HPDE6-E6E7 (cell line): ENCODE measurements at regions not wholly inside any gene's neighbourhood (a gene's known extent, or its start where the extent isn't known, plus 50 kb on each side); places are given as distances from the start of the nearest gene placed in this dataset.
"Not testable (repeated sequence)": the region's sequence is repeated elsewhere in the genome, so short reads cannot be mapped to it uniquely, and the experiment has no call there.

Experiments
- DNase-seq: peaks from one replicate; pipeline ENCODE4 v3.0.0; 2011; ENCODE audit warnings: missing footprints; ENCODE audit errors: extremely low spot score

DNA sequence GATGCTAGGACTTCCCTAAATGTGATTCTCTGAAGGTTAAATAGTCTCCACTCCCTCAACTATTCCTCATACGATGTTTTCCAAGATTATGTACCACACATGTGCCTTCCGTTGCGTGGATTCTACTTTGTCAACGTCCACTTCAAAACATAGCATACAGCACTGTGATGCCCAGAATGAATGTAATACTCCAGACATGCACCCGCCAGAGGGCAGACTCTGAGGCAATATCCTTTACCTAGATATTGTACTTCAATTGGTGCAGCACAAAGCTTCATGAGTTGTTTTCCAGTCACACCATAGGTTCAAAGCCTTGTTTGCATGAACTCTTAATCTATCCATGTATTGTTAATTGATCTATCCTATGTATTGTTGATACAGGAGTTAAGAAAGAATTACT, 201.0 kb upstream of the NABP1 start:
- no peak for DNase-seq

DNA sequence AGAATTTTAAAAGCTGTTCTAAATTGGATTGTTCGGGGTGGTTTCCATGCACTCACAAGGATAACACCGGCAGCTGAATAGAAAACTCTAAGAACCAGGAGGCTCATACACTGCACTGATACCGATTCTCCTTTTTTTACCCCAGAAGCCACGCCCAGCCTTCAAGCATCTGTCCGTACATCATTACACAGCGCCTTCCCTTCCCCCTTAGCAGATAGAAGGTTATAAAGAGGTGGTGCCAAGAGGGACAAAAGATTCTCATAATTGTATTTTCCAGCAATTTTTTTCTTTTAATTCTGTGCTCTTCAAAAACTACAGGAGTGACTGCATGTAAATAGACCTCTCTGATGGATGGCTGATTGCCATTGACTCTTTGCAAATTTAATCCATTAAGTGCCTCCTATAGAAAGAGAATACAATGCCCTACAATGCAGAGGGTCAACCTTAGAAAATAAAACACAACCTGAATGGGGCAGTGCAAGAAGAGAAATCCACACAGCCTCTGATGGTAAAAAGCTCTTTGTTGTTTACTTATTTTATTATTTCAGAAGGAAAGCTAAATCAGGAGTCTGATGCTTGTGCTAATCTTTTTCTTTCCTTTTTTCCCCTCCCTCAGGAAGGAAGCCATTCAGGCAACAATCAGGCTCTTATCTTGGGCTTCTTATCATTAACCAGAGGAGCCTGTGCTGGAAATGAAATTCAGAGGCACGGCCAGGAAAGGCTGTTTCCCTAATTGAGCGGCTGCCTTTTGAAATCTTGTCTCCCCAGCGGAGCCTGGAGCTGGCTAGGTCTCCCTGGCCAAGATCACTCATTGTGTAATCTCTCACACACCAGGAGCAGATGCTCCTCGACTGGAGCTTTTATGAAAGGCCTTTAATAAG, 198.9 kb upstream of the NABP1 start:
- DNase-seq = no peak

DNA sequence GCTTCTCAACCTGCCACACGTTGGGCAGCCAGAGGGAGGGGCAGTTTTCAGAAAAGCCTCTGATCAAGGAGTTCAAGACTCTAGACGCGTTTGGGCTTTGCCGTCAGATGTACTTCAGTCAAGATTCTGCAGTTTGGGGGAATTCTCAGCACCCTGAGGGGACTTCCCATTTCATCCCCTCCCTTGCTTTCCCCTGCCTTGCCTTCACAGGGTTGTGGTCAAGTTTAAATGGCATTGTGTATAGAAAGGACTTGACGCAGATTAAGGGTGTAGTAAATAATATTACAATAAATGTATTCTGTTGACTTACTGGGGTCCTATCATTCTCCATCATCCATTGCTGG, 198.3 kb upstream of the NABP1 start:
- DNase-seq = no peak

DNA sequence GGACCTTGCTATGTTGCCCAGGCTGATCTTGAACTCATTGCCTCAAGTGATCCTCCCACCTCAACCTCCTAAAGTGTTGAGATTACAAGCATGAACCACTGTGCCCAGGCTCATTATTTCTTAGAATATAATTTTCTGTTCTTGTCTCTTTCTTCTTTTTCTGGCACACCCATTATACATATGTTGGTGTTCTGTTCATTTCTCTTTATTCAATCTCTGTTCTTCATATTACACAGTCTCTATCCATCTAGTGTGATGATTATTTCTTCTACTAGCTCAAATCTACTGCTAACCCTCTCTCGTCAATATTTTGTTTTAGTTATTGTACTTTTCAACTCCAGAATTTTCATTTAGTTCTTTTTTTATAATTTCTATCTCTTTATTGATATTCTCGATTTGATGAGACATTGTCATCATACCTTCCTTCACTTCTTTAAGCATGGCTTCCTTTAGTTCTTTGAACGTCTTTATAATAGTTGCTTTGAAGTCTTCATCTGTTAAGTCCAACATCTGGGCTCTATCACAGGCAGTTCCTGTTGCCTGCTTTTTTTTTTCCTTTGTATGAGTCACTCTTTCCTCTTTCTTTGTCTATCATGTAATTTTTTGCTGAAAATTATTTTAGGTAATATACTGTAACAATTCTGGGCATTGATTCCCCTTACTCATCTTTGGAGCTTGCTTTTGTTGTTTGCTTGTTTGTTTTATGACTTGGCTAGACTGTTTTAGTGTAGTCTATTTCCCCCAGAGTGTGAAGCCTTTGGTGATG, 196.4 kb upstream of the NABP1 start:
- no peak for DNase-seq

DNA sequence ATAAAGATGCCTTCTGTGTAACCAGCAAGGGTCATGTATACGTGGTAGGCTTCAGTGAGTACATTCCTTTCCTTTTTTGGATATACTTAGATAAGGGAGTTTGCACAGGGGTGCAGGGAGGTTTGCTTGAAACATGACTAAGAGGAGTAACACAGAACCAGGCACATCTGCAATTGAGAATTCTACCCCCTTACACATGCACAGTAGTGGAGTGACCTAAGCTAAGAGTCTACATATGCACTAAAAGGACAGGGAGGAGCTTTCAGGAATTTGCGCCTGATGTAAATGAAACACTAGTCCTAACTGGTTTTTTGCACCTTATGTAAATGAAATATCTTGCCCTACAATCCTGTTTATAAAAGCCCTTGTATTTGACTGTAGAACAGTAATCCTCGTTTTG, 194.8 kb upstream of the NABP1 start:
- no peak for DNase-seq

DNA sequence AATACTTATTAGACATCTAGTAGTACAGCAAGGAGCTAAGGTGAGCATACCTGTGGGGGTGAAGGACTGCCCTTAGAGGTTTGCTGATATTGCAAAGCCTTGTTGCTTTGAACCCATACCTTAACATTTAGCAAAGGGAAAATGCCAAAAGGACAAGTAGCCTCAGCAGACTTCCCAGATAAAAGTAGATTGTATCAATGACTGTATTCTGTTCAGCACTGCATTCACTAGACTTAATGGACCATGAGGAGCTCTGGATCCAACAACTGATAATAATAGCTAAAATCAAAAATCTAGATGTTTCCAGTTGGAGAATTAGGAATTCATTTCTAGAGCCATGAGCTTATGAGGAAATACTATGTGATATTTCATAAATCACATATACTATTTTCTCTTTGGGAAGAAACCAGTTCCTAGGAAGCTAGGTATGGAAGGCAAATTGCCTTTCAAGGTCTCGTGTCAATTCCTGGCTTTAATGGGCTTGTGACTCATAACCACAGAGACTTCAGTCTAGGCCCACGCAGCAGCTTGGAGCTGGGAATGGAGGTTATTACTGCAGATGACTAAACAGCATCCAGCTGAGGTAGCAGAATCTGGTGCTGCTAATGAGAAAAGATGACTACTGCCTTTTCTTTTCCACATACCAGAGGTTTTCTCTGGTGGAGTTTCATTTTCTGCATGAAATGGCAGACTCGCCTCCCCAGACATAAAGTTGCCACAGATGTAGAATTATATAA, 191.2 kb upstream of the NABP1 start:
- DNase-seq = peak; percentile 96

DNA sequence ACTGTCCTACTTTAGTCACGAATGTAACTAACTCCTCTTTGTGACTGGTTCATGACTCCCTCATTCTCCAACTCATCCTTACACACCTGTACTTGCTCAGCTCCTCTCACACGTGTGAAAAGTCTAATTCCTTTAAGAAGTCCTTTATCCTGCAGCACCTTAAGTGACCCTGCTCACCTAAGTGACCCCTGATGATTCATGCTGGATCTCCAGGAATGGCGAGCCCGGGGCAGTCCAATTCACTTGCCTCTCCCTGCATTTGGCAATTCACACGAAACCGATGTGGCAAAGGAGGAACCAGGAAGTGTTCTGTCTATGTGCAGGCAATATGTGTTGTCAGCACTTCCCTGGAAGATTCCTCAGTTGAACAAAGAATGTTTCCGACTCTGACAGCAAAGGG, 189.8 kb upstream of the NABP1 start:
- DNase-seq = peak; percentile 58

DNA sequence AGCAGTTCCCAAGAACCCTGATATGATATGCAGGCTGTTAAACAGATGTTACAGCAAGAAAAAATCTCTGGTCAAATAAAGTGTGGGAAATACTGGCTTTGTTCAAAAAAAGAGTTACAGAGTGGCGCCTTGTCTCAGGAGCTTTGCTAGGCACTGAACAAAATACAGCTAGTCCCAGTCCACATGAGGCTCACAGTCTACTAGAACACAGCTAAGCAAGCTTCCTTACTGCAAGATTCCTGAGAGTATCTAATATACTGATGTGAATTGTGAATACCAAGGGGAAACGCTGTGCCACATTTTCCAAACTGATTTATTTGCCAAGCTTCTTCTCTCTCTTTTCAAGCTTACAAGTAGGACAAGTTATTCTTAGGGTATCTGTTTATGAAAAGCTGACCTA, 188.8 kb upstream of the NABP1 start:
- DNase-seq = no peak

DNA sequence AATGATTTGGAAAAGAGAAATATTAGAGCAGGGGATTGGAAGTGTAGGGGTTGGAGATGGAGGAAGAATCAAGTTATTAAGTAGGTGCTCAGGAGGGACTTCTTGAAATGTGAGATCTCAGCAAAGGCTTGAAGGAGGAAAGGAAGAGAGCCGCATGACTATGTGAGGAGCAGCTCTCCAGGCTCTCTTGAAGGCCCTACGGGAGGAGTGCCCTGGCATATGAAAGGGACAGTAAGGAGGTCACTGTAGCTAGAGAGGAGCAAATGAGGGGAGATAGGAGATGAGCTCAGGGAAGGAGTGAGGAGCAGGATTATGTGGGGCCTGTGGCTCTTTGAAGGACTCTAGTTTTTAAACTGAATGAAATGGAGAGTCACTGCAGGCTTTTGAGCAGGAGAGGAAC, 181.1 kb upstream of the NABP1 start:
- DNase-seq = no peak

DNA sequence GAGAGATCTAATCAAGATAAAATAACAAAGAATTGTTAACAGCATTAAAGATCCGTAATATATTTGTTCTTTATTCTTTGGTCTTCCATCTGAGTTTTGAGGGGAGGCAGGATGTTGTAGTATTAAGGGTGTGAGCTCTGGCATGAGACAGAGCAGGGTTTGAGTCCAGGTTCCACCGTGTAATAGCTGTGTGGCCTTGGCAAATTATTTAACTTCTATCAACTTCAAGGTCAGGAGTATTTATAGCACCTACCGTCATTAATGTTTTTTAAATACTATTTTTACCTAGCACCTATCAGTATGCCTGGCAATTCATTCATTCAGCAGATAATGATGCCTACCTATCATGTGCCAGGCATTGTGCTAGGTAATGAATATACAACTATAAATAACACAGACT, 180.1 kb upstream of the NABP1 start:
- DNase-seq = no peak

DNA sequence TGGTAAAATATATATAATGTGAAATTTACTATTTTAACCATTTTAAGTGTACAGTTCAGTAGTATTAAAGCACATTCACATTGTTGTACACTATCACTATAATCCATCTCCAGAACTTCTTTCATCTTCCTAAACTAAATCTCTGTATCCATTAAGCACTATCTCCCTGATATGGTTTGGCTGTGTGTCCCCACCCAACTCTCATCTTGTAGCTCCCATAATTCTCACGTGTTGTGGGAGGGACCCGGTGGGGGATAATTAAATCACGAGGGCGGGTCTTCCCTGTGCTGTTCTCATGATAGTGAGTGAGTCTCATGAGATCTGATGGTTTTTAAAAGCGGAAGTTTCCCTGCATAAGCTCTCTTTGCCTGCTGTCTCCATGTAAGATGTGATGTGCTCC, 178.9 kb upstream of the NABP1 start:
- DNase-seq = no peak

DNA sequence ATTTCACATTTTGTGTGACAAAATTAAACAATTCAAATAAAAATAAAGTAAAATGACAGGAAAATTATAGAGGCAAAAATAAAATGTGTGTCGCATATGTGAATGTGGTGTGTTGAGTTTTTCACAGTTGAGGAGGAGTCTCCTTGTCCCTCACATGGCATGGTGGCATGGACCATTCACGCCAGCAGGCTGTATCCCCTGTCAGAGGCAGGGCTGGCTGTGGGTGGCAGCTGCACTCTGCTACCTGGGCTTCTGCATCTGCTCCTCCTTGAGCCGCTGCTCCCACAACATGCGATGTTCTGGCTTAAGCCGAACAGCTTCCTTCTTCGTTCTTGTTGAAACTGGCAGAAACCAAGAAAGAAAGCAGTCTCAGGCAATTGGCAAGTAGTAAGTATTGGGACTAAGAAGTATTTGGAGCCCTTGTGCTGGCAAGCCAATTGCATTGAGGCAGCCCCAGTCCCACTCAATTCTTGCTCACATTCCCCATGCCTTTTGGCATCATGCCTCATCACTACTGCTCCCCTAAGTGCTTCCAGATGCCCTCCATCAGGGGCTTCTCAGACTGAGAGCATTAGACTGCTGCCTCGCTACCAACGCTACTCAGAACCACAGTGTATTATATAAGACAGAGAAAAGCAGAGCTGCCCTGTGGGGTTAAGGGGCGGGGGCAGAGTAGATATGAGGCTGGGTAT, 177.9 kb upstream of the NABP1 start:
- no peak for DNase-seq

DNA sequence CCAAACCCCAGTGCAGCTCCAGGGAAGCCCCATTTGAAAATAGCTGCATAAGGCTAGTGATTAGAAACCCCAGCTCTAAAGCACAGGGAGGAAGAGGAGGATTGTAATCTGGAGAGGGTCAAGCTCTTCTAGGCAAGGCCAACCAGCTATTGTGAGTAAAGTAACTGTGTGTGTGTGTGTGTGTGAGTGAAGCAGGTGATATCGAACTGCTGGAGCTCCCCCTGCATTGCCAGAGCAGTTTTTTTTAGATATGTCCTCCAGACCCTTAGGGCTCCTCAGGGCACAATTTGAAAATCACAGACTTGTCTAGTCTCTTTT, 177.4 kb upstream of the NABP1 start:
- DNase-seq = no peak

DNA sequence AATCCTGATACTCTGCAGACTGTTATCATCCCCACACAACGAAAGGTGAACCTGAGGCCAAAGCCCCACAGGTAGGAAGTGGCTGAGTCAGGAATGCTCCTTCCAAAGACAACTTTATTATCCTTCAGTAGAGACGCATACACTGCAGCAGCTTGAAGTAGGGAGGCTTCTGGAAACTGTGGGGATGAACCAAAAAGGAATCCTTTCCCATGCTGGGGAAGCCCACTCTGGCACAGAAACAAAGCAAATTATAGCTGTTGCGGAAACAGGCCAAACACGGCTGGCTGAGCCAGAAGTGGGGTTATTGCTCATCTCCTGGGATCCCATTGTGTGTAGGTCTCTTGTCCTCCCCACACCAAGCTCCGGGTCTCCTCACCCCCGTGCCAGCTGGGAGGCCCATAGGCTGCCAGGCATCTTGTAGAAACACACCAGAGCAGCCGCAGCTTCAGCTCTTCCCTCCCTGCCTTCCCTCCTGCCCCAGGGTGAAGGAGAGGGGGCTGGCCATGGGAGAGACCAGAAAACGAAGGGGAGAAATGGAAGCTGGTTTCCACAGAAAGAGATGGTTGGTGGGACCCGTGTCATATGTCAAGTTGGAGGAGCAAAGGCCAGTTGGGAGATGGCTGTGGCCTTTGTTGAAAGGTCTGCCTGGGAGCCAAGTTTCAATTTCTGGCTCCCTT, 176.9 kb upstream of the NABP1 start:
- no peak for DNase-seq

DNA sequence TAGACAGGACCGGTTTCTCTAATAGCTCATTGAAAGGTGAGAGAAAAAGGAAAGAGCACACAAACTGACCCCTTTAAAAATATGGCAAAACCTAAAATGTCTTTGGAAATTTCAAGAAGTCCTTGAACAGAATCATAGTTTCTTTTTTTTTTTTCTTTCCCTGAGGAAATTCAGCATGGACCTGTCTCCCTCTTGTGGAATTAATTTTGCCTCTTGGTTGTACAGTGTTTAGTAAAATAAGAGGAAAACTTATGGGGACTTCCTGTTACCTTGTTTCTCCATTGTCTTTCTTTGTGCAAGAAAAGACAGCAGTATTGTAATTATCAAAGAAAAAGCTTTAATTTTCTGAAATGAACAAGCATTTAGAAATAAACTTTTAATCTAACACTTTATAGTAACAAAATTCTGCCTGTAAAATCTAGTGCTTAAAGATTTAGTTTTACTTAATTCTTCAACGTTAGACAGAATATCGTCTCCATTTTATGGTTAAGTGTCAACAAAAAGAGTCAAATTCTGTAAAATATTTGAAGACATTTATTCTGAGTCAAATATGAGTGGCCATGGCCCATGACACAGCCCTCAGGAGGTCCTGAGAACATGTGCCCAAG, 176.3 kb upstream of the NABP1 start:
- DNase-seq = no peak

DNA sequence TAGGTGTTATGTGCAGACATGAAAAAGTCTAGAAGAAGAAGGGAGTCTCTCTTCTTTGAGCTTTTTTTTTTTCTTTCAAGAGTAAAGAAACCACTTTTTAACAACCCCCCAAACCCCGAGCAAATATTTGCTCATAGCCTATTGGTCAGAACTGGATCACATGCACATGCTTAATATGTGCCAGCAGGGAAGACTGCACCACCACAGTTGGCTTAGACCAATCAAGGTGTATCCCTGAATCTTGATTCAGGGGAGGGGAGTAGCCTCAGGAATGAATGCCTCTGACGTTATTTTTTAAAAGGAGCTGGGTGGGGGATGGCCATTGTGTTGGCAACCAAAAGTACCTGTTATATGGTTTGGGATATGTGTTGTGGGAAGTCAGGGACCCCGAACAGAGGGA, 171.4 kb upstream of the NABP1 start:
- DNase-seq = no peak

DNA sequence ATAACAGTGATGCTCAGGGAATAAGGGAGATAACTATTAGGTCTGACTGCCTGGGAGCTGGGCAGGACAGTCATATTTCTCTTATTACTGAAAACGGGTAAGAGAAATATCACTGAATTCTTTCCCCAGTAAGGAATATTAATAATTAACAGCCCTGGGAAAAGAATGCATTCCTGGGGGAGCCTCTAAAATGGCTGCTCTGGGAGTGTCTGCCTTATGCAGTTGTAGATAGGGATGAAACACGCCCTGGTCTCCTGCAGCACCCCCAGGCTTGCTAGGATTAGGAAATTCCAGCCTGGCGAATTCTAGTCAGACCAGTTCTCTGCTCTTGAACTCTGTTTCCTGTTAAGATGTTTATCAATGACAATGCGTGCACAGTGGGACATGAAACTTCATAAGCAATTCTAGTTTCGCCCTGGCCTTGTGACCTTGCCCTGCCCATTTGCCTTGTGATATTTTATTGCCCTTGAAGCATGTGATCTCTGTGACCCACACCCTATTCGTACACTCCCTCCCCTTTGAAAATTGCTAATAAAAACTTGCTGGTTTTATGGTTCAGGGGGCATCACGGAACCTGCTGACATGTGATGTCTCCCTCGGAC, 170.6 kb upstream of the NABP1 start:
- not testable (repeated sequence) for DNase-seq

DNA sequence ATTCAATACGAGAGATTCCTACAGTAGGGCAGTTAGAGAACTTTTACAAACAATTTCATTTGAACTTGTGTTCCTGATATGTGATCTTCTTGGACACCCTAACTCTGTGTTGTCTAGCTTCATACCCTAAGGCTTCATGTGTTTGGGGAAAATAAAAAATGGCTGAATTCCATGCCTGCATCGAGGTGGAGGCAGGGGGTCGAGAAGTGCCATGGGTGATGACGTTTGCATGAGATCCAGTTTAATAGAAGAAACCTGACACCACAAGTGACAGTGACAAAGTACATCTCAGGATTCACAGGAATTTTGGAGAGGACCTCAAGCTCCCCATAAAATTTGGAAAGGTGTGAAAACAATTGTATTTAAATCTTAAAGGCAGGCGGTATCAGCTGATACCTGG, 169.2 kb upstream of the NABP1 start:
- DNase-seq = no peak

DNA sequence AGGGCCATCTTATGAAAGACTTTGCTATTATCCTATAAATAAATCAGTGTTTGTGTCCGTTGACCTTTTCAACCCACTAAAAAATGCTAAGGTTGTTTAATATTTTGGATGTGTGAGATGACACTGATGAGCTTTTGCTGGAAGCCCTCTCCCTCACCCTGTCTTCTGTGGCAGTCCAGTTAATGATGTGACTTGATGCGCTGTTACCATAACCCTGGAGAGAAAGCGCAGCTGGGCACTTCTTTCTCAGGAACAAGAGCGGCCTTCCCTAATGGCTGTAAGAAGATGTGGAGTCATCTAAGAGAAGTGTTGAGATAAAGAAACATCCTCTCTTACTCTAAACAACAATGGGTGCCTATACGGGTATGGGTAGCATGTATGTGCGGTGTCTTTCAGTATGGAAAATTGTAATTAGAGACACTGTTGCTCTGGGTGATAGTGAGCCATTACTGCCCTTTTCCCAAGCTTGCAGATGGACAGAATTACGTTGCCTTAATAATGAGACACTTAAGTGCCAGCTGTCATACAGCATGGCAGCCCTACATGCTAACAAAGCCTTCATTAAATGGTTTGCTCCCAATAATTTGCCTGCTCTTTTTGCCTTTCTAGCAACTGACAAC, 165.6 kb upstream of the NABP1 start:
- DNase-seq = no peak

DNA sequence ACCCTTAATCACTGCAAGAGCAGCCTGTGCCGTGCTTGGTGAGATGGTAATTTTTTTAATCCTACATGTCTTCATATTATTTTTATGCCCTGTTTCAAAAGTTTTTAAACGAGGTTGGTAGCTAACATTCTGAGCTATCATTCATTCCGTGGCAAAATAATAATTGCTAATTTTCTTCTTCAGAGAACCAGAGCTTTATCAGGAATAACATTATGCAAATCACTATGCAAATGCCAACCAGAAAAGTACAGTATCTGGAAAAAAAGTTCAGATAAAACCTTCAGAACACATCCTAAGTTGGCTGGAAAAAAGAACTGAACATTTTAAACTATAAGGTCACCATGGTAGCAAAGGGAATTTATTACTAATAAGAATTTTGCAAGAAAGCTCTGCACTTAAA, 165.1 kb upstream of the NABP1 start:
- no peak for DNase-seq
